IMR-90 (cell line): ENCODE measurements at regions not wholly inside any gene's neighbourhood (a gene's known extent, or its start where the extent isn't known, plus 50 kb on each side); places are given as distances from the start of the nearest gene placed in this dataset.
A peak's percentile ranks its signal among the peaks of the same experiment; 100 is the strongest.

Experiments used
- ATAC-seq: fragments of 200-7000 bp; cut with Tn5 transposase; 2 replicates; pipeline ENCODE4 v1.9.1; 2020; ENCODE audit warnings: low read depth, mild to moderate bottlenecking, moderate library complexity
- BruUV-seq: library from RNA; stranded (reverse); fragments of 400-500 nt; replicated peaks from 2 replicates; lab custom pipeline; 2021; lab: Mats Ljungman, UMichigan
- CTCF ChIA-PET: fragments of 300-600 bp; formaldehyde crosslinking; extraction: SDS; loops from one replicate; lab custom pipeline; 2021; ENCODE audit warnings: antibody characterized with exemption; lab: Yijun Ruan, JAX
- POLR2A ChIA-PET: fragments of 300-600 bp; sonication (Branson Sonifier 250); formaldehyde crosslinking; loops from one replicate; lab custom pipeline; 2022; ENCODE audit warnings: antibody characterized with exemption; ENCODE audit not compliant: unreplicated experiment; lab: Charles Lee
- DNase-seq: peaks from one replicate; pipeline ENCODE4 v3.0.0; 2013
- H2AFZ ChIP-seq: replicated peaks from 2 replicates; pipeline ENCODE3; 2013; ENCODE audit warnings: low read length, mild to moderate bottlenecking; ENCODE audit not compliant: poor library complexity
- H2AK5ac ChIP-seq: 2 replicates; pipeline ENCODE4 v1.6.1; 2013; ENCODE audit warnings: low read depth, low read length, inconsistent platforms
- H2AK9ac ChIP-seq: replicated peaks from 2 replicates; pipeline ENCODE3; 2013; ENCODE audit warnings: mild to moderate bottlenecking, low read depth, low read length, moderate library complexity; ENCODE audit not compliant: poor library complexity
- H2BK120ac ChIP-seq: 2 replicates; pipeline ENCODE4 v1.6.1; 2013; ENCODE audit warnings: low read depth, low read length, inconsistent platforms
- H2BK15ac ChIP-seq: 3 replicates; pipeline ENCODE4 v1.6.1; 2013; ENCODE audit warnings: low read depth, low read length, inconsistent platforms
- H2BK20ac ChIP-seq: 2 replicates; pipeline ENCODE4 v1.6.1; 2013; ENCODE audit warnings: low read depth, mild to moderate bottlenecking, inconsistent platforms, low read length, moderate library complexity
- H2BK5ac ChIP-seq: 2 replicates; pipeline ENCODE4 v1.6.1; 2013; ENCODE audit warnings: mild to moderate bottlenecking, low read depth, low read length, inconsistent platforms; ENCODE audit not compliant: poor library complexity, severe bottlenecking
- H3K14ac ChIP-seq: replicated peaks from 2 replicates; pipeline ENCODE4 v1.6.1; 2013; ENCODE audit warnings: low read depth, low read length, inconsistent platforms
- H3K18ac ChIP-seq: 2 replicates; pipeline ENCODE4 v1.6.1; 2013; ENCODE audit warnings: low read depth, low read length, control low read depth
- H3K23ac ChIP-seq: 2 replicates; pipeline ENCODE4 v1.6.1; 2013; ENCODE audit warnings: low read depth, low read length, inconsistent platforms
- H3K27ac ChIP-seq: 2 replicates; pipeline ENCODE4 v1.5.1; 2013; ENCODE audit warnings: mild to moderate bottlenecking, control low read depth, low read length; ENCODE audit not compliant: insufficient read depth
- H3K27me3 ChIP-seq: 2 replicates; pipeline ENCODE4 v1.6.1; 2013; ENCODE audit warnings: low read length; ENCODE audit not compliant: control insufficient read depth, insufficient read depth
- H3K36me3 ChIP-seq: 2 replicates; pipeline ENCODE4 v1.6.1; 2013; ENCODE audit warnings: low read length, mixed read lengths; ENCODE audit not compliant: control insufficient read depth, insufficient read depth
- H3K4ac ChIP-seq: 2 replicates; pipeline ENCODE4 v1.6.1; 2013; ENCODE audit warnings: low read depth, low read length, inconsistent platforms
- H3K4me1 ChIP-seq: 2 replicates; pipeline ENCODE4 v1.6.1; 2013; ENCODE audit warnings: low read length, mixed read lengths; ENCODE audit not compliant: control insufficient read depth, insufficient read depth
- H3K4me2 ChIP-seq: 2 replicates; pipeline ENCODE4 v1.6.1; 2013; ENCODE audit warnings: low read depth, mild to moderate bottlenecking, control low read depth, low read length, moderate library complexity
- H3K4me3 ChIP-seq: 2 replicates; pipeline ENCODE4 v1.5.1; 2013; ENCODE audit warnings: low read depth, mild to moderate bottlenecking, control low read depth, low read length, moderate library complexity; ENCODE audit not compliant: insufficient read depth
- H3K56ac ChIP-seq: 2 replicates; pipeline ENCODE4 v1.6.1; 2013; ENCODE audit warnings: low read length, inconsistent platforms; ENCODE audit not compliant: insufficient read depth; ENCODE audit errors: extremely low read depth
- H3K79me1 ChIP-seq, 2 experiments: 2 replicates each; pipeline ENCODE4 v1.6.1; 2013; ENCODE audit warnings: low read length in 2 of 2, inconsistent platforms in 1 of 2, low read depth in 1 of 2
- H3K9ac ChIP-seq: 2 replicates; pipeline ENCODE4 v1.6.1; 2013; ENCODE audit warnings: low read depth, low read length, control low read depth
- H3K9me1 ChIP-seq: 2 replicates; pipeline ENCODE4 v1.6.1; 2013; ENCODE audit warnings: low read length, inconsistent platforms; ENCODE audit not compliant: insufficient read depth
- H3K9me3 ChIP-seq: 2 replicates; pipeline ENCODE4 v1.6.1; 2013; ENCODE audit warnings: low read length; ENCODE audit not compliant: control insufficient read depth, insufficient read depth
- H4K20me1 ChIP-seq: 2 replicates; pipeline ENCODE4 v1.6.1; 2013; ENCODE audit warnings: low read length, inconsistent platforms; ENCODE audit not compliant: insufficient read depth
- H4K5ac ChIP-seq: 2 replicates; pipeline ENCODE4 v1.6.1; 2013; ENCODE audit warnings: mild to moderate bottlenecking, low read depth, low read length, control low read depth
- H4K8ac ChIP-seq, 2 experiments: 2 replicates each; pipeline ENCODE4 v1.6.1; 2013; ENCODE audit warnings: low read depth in 2 of 2, low read length in 2 of 2, control low read depth in 1 of 2, inconsistent platforms in 1 of 2
- H4K91ac ChIP-seq: 2 replicates; pipeline ENCODE4 v1.6.1; 2013; ENCODE audit warnings: low read depth, low read length, inconsistent platforms; ENCODE audit not compliant: insufficient read depth
- BHLHE40 ChIP-seq: fragments of 150-350 bp; IDR thresholded peaks from 2 replicates; pipeline ENCODE4 v1.6.1; 2016; ENCODE audit warnings: mild to moderate bottlenecking, low read depth, low read length
- CHD1 ChIP-seq: IDR thresholded peaks from 2 replicates; pipeline ENCODE4 v1.6.1; 2012; ENCODE audit warnings: low read depth, low read length, improper control_type of control experiment
- CTCF ChIP-seq: conservative IDR thresholded peaks from 2 replicates; pipeline ENCODE4 v1.5.1; 2012; ENCODE audit warnings: mild to moderate bottlenecking, low read depth, low read length, improper control_type of control experiment
- ELK1 ChIP-seq: fragments of 150-350 bp; IDR thresholded peaks from 2 replicates; pipeline ENCODE4 v1.6.1; 2016; ENCODE audit warnings: low read depth, mild to moderate bottlenecking, low read length, moderate library complexity, borderline replicate concordance
- MAZ ChIP-seq: IDR thresholded peaks from 2 replicates; pipeline ENCODE4 v1.6.1; 2012; ENCODE audit warnings: low read depth, mild to moderate bottlenecking, low read length, improper control_type of control experiment, moderate library complexity, borderline replicate concordance
- POLR2A ChIP-seq: IDR thresholded peaks from 2 replicates; pipeline ENCODE4 v1.6.1; 2012; ENCODE audit warnings: mild to moderate bottlenecking, low read depth, low read length
- RCOR1 ChIP-seq: IDR thresholded peaks from 2 replicates; pipeline ENCODE4 v1.6.1; 2012; ENCODE audit warnings: mild to moderate bottlenecking, low read length, improper control_type of control experiment; ENCODE audit not compliant: insufficient replicate concordance
- WGBS, 2 experiments: methylation state at CpG; one replicate each; pipeline versions ENCODE4 v1.1.5 to v1.1.7; 2013; ENCODE audit warnings: missing lambda C conversion rate in 2 of 2; ENCODE audit not compliant: insufficient read length in 1 of 2; ENCODE audit errors: extremely low coverage in 2 of 2; 5-methylcytosine and 5-hydroxymethylcytosine counted together
- dilution Hi-C: fragments of 300-500 bp; cut with HindIII; formaldehyde crosslinking; loops from one replicate; pipeline ENCODE4 v1.14.3; 2018; ENCODE audit warnings: low sequenced_read_pairs; ENCODE audit not compliant: unreplicated experiment
- in situ Hi-C: fragments of 300-500 bp; cut with MboI; formaldehyde crosslinking; loops from 3 replicates; pipeline ENCODE4 v1.14.3; 2019; ENCODE audit warnings: low sequenced_read_pairs, inconsistent platforms, mixed read lengths
- intact Hi-C: fragments of 100-400 bp; cut with micrococcal nuclease; formaldehyde crosslinking; loops from 2 replicates; pipeline ENCODE4 v1.10.0; 2022

- H3K27ac ChIP-seq = peak overlapping the region; percentile 27; the same call in 1 of the 2 replicates
- H3K18ac ChIP-seq = peak overlapping the region; percentile 6
- peak overlapping the region; percentile 21; the same call in 1 of the 2 replicates for H3K4ac ChIP-seq
- H2AK5ac ChIP-seq = peak overlapping the region; percentile 82; the same call in 1 of the 2 replicates
- no peaks in the 10 kb centered on the region for H3K36me3 ChIP-seq
- peaks cover 2% of the 10 kb centered on the region; the same call in 1 of the 2 replicates for H3K9me3 ChIP-seq
- H4K91ac ChIP-seq = peak overlapping the region; percentile 35; the same call in 1 of the 2 replicates
- 93% methylated on average over 12 of the region's 16 CpGs; no CpG with 5 or more reads in 1 of the 2 experiments for WGBS, 2 experiments
- H2BK20ac ChIP-seq = no peak overlapping the region
- H2AFZ ChIP-seq = no peak overlapping the region
- no peak overlapping the region for H2AK9ac ChIP-seq
- no peak overlapping the region for H3K56ac ChIP-seq
- H3K9ac ChIP-seq = no peak overlapping the region
- H3K14ac ChIP-seq = peak overlapping the region; percentile 26
- no peak overlapping the region for H3K4me3 ChIP-seq
- no peaks in the 10 kb centered on the region for H4K20me1 ChIP-seq
- TF ChIP-seq ELK1 (no peak), BHLHE40 (no peak), MAZ (no peak), POLR2A (no peak), CTCF (no peak), CHD1 (no peak), RCOR1 (no peak)
- BruUV-seq = no TSS peak
- no peak overlapping the region for H4K5ac ChIP-seq
- DNase-seq (peak; percentile 76), ATAC-seq (peak; percentile 51)
- dilution Hi-C loops (no loop called here), intact Hi-C loops (no loop called here), in situ Hi-C loops (no loop called here)
- H2BK120ac ChIP-seq = peak overlapping the region; percentile 16; the same call in 1 of the 2 replicates
- no peak overlapping the region for H3K4me2 ChIP-seq
- H3K9me1 ChIP-seq = peaks cover 18% of the 10 kb centered on the region; the same call in 1 of the 2 replicates
- ChIA-PET CTCF (interaction anchor here (0.6 to 0.8 kb wide), 2 partner anchors 11 to 74 kb away, joined by 3 read pairs; no protein-coding TSS in a partner anchor), POLR2A (no interaction called here)
- no peak overlapping the region for H3K23ac ChIP-seq
- H3K4me1 ChIP-seq = peaks cover 11% of the 10 kb centered on the region
- no peaks in the 10 kb centered on the region for H3K79me1 ChIP-seq
- peak overlapping the region; percentile 12; the same call in 1 of the 3 replicates for H2BK15ac ChIP-seq
- H3K27me3 ChIP-seq = no peaks in the 10 kb centered on the region
- H4K8ac ChIP-seq = peak overlapping the region in 1 of 2 experiments; percentile 11; a peak in 1 of 4 replicates
- H2BK5ac ChIP-seq = peak overlapping the region; percentile 63
Measured at GRCh38 chr9:90999425-91000397, 198.1 kb downstream of the SYK start.
